NCI-H226 (cell line): ENCODE measurements at regions not wholly inside any gene's neighbourhood (a gene's known extent, or its start where the extent isn't known, plus 50 kb on each side); places are given as distances from the start of the nearest gene placed in this dataset.

ENCODE experiments used
- DNase-seq: peaks from one replicate; pipeline ENCODE4 v3.0.0-alpha.2; 2015

- DNase-seq, result no peak
Observed at GRCh38 chr2:19776941-19777514, 124.8 kb downstream of the TTC32 start.

GRCh38 chr2:19775838-19776237 lies 125.9 kb downstream of the TTC32 start:
- DNase-seq, result no peak

- DNase-seq, result no peak
Observed at GRCh38 chr2:19775315-19775714, 126.5 kb downstream of the TTC32 start.

GRCh38 chr2:19774805-19775176 lies 127.0 kb downstream of the TTC32 start:
- DNase-seq, result no peak

GRCh38 chr2:19772981-19773380 lies 128.8 kb downstream of the TTC32 start:
- DNase-seq, result no peak

GRCh38 chr2:19769513-19769912 lies 132.3 kb downstream of the TTC32 start:
- no peak for DNase-seq

- DNase-seq, result no peak
Observed at GRCh38 chr2:19767899-19768298, 133.9 kb downstream of the TTC32 start.

- DNase-seq, result peak; percentile 22
Observed at GRCh38 chr2:19764998-19765397, 136.8 kb downstream of the TTC32 start.

GRCh38 chr2:19763731-19764130 lies 138.1 kb downstream of the TTC32 start:
- no peak for DNase-seq

- DNase-seq, result no peak
Observed at GRCh38 chr2:19762959-19763605, 138.7 kb downstream of the TTC32 start.

- DNase-seq, result peak; percentile 84
Observed at GRCh38 chr2:19762142-19762541, 139.6 kb downstream of the TTC32 start.

- DNase-seq, result no peak
Observed at GRCh38 chr2:19759880-19760279, 141.9 kb downstream of the TTC32 start.

- DNase-seq, result no peak
Observed at GRCh38 chr2:19758658-19759057, 143.1 kb downstream of the TTC32 start.

- DNase-seq, result no peak
Observed at GRCh38 chr2:19757586-19757985, 144.2 kb downstream of the TTC32 start.

- DNase-seq, result no peak
Observed at GRCh38 chr2:19754907-19755306, 146.9 kb downstream of the TTC32 start.

- DNase-seq, result no peak
Observed at GRCh38 chr2:19753818-19754217, 148.0 kb downstream of the TTC32 start.

GRCh38 chr2:19753314-19753713 lies 148.5 kb downstream of the TTC32 start:
- no peak for DNase-seq

GRCh38 chr2:19752500-19752899 lies 149.3 kb downstream of the TTC32 start:
- no peak for DNase-seq

GRCh38 chr2:19751631-19752030 lies 150.2 kb downstream of the TTC32 start:
- DNase-seq, result no peak

- DNase-seq, result no peak
Observed at GRCh38 chr2:19750136-19750535, 151.6 kb downstream of the TTC32 start.

GRCh38 chr2:19749507-19749836 lies 152.3 kb downstream of the TTC32 start:
- DNase-seq, result no peak

GRCh38 chr2:19748711-19749506 lies 152.9 kb downstream of the TTC32 start:
- DNase-seq, result no peak

GRCh38 chr2:19748073-19748375 lies 153.8 kb downstream of the TTC32 start:
- no peak for DNase-seq

GRCh38 chr2:19747310-19748072 lies 154.3 kb downstream of the TTC32 start:
- no peak for DNase-seq
